Skeletal muscle cell (primary cell): ENCODE measurements at regions not wholly inside any gene's neighbourhood (a gene's known extent, or its start where the extent isn't known, plus 50 kb on each side); places are given as distances from the start of the nearest gene placed in this dataset.

ENCODE experiments used
- DNase-seq: peaks from one replicate; pipeline ENCODE4 v3.0.0-alpha.2; 2010; ENCODE audit warnings: low read depth
- H3K4me3 ChIP-seq: 2 replicates; pipeline ENCODE4 v1.5.1; 2011; ENCODE audit warnings: low read depth, mild to moderate bottlenecking, control low read depth, low read length, moderate library complexity

- DNase-seq = no peak
Measured at GRCh38 chr12:116471544-116471943, 87.6 kb upstream of the MAP1LC3B2 start.

GRCh38 chr12:116472193-116472592, 87.0 kb upstream of the MAP1LC3B2 start:
- no peak overlapping the region for H3K4me3 ChIP-seq
- no peak for DNase-seq

More at GRCh38 chr12:116471544-116471943, 87.6 kb upstream of the MAP1LC3B2 start:
- no peak overlapping the region for H3K4me3 ChIP-seq

GRCh38 chr12:116473416-116473815, 85.8 kb upstream of the MAP1LC3B2 start:
- DNase-seq = no peak
- no peak overlapping the region for H3K4me3 ChIP-seq

GRCh38 chr12:116474331-116474730, 84.8 kb upstream of the MAP1LC3B2 start:
- DNase-seq = no peak
- no peak overlapping the region for H3K4me3 ChIP-seq

GRCh38 chr12:116474899-116475298, 84.3 kb upstream of the MAP1LC3B2 start:
- no peak overlapping the region for H3K4me3 ChIP-seq
- DNase-seq = no peak

- H3K4me3 ChIP-seq = no peak overlapping the region
- DNase-seq = no peak
Measured at GRCh38 chr12:116476227-116476822, 82.9 kb upstream of the MAP1LC3B2 start.

- no peak for DNase-seq
Measured at GRCh38 chr12:116478243-116478773, 80.9 kb upstream of the MAP1LC3B2 start.

GRCh38 chr12:116480210-116480810, 78.9 kb upstream of the MAP1LC3B2 start:
- no peak overlapping the region for H3K4me3 ChIP-seq
- DNase-seq = no peak

More at GRCh38 chr12:116478243-116478773, 80.9 kb upstream of the MAP1LC3B2 start:
- H3K4me3 ChIP-seq = no peak overlapping the region

- no peak overlapping the region for H3K4me3 ChIP-seq
- no peak for DNase-seq
Measured at GRCh38 chr12:116481726-116482125, 77.5 kb upstream of the MAP1LC3B2 start.

- H3K4me3 ChIP-seq = no peak overlapping the region
- no peak for DNase-seq
Measured at GRCh38 chr12:116482179-116482578, 77.0 kb upstream of the MAP1LC3B2 start.

GRCh38 chr12:116482859-116483258, 76.3 kb upstream of the MAP1LC3B2 start:
- DNase-seq = no peak
- H3K4me3 ChIP-seq = no peak overlapping the region

- H3K4me3 ChIP-seq = no peak overlapping the region
- DNase-seq = no peak
Measured at GRCh38 chr12:116483959-116484750, 75.0 kb upstream of the MAP1LC3B2 start.

- no peak overlapping the region for H3K4me3 ChIP-seq
- no peak for DNase-seq
Measured at GRCh38 chr12:116484807-116485206, 74.4 kb upstream of the MAP1LC3B2 start.

GRCh38 chr12:116489116-116489515, 70.1 kb upstream of the MAP1LC3B2 start:
- DNase-seq = no peak
- no peak overlapping the region for H3K4me3 ChIP-seq

GRCh38 chr12:116490471-116490870, 68.7 kb upstream of the MAP1LC3B2 start:
- H3K4me3 ChIP-seq = no peak overlapping the region
- DNase-seq = no peak

- no peak overlapping the region for H3K4me3 ChIP-seq
- no peak for DNase-seq
Measured at GRCh38 chr12:116492703-116493324, 66.4 kb upstream of the MAP1LC3B2 start.

- H3K4me3 ChIP-seq = no peak overlapping the region
- DNase-seq = no peak
Measured at GRCh38 chr12:116495260-116495659, 63.9 kb upstream of the MAP1LC3B2 start.

- no peak for DNase-seq
- H3K4me3 ChIP-seq = no peak overlapping the region
Measured at GRCh38 chr12:116497051-116497591, 62.1 kb upstream of the MAP1LC3B2 start.

- H3K4me3 ChIP-seq = no peak overlapping the region
- DNase-seq = no peak
Measured at GRCh38 chr12:116498471-116498870, 60.7 kb upstream of the MAP1LC3B2 start.
